GM18873 (cell line): ENCODE measurements at regions not wholly inside any gene's neighbourhood (a gene's known extent, or its start where the extent isn't known, plus 50 kb on each side); places are given as distances from the start of the nearest gene placed in this dataset.

Experiments used
- ATAC-seq: cut with Tn5 transposase; IDR thresholded peaks from one replicate; pipeline ENCODE4 v1.9.1; 2021; ENCODE audit warnings: mild to moderate bottlenecking, moderate library complexity, moderate number of reproducible peaks; ENCODE audit not compliant: unreplicated experiment, low FRiP score

GRCh38 chr1:163406772-163407171 is 85.0 kb downstream of the NUF2 start:
- ATAC-seq: no peak

GRCh38 chr1:163408262-163408661 is 86.5 kb downstream of the NUF2 start:
- no peak for ATAC-seq

- ATAC-seq: no peak
Observed at GRCh38 chr1:163410073-163410999, 88.6 kb downstream of the NUF2 start.

- no peak for ATAC-seq
Observed at GRCh38 chr1:163412221-163412620, 90.5 kb downstream of the NUF2 start.

GRCh38 chr1:163414778-163415177 is 93.0 kb downstream of the NUF2 start:
- peak; percentile 90 for ATAC-seq

GRCh38 chr1:163421701-163422100 is 99.9 kb downstream of the NUF2 start:
- ATAC-seq: no peak

GRCh38 chr1:163422738-163423404 is 101.1 kb downstream of the NUF2 start:
- no peak for ATAC-seq

- no peak for ATAC-seq
Observed at GRCh38 chr1:163426505-163427251, 104.9 kb downstream of the NUF2 start.

GRCh38 chr1:163427279-163427678 is 105.5 kb downstream of the NUF2 start:
- no peak for ATAC-seq

GRCh38 chr1:163436140-163436812 is 114.5 kb downstream of the NUF2 start:
- no peak for ATAC-seq

- ATAC-seq: no peak
Observed at GRCh38 chr1:163439471-163439870, 117.7 kb downstream of the NUF2 start.

- ATAC-seq: no peak
Observed at GRCh38 chr1:163440090-163440489, 118.3 kb downstream of the NUF2 start.

- ATAC-seq: no peak
Observed at GRCh38 chr1:163442231-163442879, 120.6 kb downstream of the NUF2 start.

GRCh38 chr1:163442895-163443294 is 121.1 kb downstream of the NUF2 start:
- no peak for ATAC-seq

GRCh38 chr1:163443863-163444262 is 122.1 kb downstream of the NUF2 start:
- no peak for ATAC-seq

GRCh38 chr1:163444665-163445064 is 122.9 kb downstream of the NUF2 start:
- ATAC-seq: no peak

GRCh38 chr1:163450986-163451385 is 129.2 kb downstream of the NUF2 start:
- ATAC-seq: no peak

GRCh38 chr1:163459539-163459938 is 137.8 kb downstream of the NUF2 start:
- ATAC-seq: no peak

- no peak for ATAC-seq
Observed at GRCh38 chr1:163467289-163467688, 145.5 kb downstream of the NUF2 start.
